Stimulated activated CD8-positive, alpha-beta memory T cell treated with anti-CD3 and anti-CD28 coated beads, Interleukin-4, amount 100 ng/mL, for 48 hours (primary cell): ENCODE measurements at regions not wholly inside any gene's neighbourhood (a gene's known extent, or its start where the extent isn't known, plus 50 kb on each side); places are given as distances from the start of the nearest gene placed in this dataset.
"Not testable (repeated sequence)": the region's sequence is repeated elsewhere in the genome, so short reads cannot be mapped to it uniquely, and the experiment has no call there.

Experiments
- DNase-seq: peaks from one replicate; pipeline ENCODE4 v3.0.0-alpha.2; 2020

DNA sequence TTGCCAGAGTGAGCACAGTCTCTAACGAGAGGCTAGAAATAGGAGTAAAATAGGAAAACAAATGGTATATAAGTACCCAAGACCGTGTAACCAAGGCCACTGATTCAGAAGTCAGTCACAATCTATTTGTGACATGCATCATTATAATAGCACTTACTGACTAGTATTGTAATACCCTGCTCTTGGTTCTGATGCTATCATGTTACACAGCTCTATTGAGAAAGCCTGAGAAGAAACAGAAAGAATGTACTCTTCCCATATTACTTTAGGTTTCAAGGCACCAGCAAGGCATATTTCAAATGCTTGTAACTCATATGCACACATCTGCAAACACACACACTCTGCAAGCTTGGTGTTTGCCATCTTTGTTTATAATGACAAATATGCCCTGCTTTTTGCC, 746.4 kb downstream of the SLC4A3 start:
- DNase-seq: no peak

- no peak for DNase-seq
These were observed 746.9 kb downstream of the SLC4A3 start for GRCh38 chr2:220374282-220374681.

DNA sequence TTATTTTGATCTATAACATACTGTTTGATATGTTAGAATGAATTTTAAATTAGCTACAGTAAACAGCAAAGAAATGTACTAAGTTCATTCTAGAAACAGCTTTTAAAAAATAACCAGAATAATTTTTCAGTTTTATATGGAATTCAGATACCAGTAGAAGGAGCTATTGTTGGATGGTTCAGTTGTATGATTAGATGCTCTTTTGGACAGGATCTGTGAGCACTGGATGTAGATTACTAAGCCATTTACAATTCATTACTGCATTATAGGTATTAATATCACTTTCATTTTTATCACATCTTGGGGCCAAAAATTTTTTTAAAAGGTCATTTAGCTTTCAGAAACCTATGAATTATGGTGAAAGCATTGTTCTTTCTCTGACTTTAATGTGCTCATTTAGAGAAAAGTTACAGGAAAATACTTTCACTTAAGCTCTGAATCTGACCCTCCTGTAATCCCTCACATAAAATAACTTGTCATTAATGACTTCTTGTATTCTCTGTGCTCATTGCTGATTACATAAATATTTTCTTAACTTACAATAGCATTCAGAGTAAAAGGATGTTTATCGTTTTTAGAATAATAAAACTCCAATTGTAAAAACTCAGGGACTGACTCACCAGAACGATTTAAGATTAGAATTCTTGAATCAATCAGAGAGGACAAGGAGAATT, 750.2 kb downstream of the SLC4A3 start:
- DNase-seq: no peak

DNA sequence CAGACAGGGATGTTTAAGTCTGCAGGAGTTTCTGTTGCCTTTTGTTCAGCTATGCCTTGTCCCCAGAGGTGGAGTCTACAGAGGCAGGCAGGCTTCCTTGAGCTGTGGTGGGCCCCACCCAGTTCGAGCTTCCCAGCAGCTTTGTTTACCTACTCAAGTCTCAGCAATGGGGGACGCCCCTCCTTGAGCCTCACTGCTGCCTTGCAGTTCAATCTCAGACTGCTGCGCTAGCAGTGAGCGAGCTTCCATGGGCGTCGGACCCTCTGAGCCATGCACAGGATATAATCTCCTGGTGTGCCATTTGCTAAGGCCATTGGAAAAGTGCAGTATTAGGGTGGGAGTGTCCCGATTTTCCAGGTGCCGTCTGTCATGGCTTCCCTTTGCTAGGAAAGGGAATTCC, 760.3 kb downstream of the SLC4A3 start:
- not testable (repeated sequence) for DNase-seq

GRCh38 chr2:220393711-220394110, 766.3 kb downstream of the SLC4A3 start:
- DNase-seq: no peak

DNA sequence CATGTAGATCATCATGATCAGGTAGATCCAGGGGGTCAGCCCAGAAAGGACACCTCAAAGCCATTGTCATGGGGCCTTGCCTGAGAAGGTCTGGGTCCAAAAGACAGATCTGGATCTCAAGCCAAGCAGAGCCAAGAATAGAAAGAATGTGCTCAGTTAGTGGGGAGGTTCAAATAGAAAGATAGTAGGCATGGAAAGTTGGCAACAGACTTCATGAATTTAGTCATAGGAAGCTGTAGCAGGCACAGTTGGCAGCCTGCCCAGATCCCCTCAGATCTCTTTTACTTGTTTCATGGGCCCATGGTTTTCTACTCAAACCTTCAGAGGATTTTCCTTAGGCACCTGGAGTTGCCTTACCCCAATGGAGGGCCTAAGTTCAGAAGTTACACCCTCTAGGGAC, 767.0 kb downstream of the SLC4A3 start:
- DNase-seq: no peak

DNA sequence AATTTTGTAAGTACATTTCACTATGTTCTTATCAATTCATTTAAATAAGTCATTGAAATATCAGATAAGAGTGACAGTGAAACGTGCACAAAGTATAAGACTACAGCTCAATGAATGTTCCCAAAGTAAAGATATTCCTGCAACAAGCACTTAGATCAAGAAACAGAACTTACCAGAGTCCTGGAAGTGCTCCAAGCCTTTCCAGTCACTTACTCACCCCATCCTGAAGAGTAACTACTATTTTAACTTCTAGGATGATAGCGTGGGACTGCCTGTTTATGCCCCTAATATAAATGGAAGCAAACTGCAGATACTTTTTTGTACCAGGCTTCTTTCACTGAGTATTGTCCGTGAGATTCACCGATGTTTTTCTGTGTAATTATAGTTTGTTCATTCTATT, 768.9 kb downstream of the SLC4A3 start:
- DNase-seq: no peak

GRCh38 chr2:220410296-220410695, 782.9 kb downstream of the SLC4A3 start:
- DNase-seq: no peak

- DNase-seq: no peak
These were observed 790.1 kb downstream of the SLC4A3 start for GRCh38 chr2:220417503-220417902.

GRCh38 chr2:220419647-220420046, 792.2 kb downstream of the SLC4A3 start:
- no peak for DNase-seq

GRCh38 chr2:220420820-220421219, 793.4 kb downstream of the SLC4A3 start:
- DNase-seq: no peak

DNA sequence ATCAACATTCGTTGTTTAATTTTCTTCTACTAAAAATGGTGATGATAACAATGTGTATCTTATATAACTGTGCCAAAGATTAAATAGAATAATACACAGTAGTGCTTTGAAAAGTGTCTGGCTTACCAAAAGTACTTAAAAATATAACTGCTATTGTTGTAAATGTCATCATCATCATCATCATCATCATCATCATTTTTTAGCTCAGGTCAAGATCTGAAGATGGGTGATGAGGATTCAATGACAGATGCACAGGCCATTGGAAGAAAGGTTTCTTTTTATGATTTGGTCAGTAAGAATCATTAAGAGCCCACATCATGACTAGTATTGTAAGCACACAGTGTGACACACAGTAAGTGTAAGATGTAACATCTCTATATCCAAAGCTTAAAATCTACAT, 795.2 kb downstream of the SLC4A3 start:
- DNase-seq: no peak

DNA sequence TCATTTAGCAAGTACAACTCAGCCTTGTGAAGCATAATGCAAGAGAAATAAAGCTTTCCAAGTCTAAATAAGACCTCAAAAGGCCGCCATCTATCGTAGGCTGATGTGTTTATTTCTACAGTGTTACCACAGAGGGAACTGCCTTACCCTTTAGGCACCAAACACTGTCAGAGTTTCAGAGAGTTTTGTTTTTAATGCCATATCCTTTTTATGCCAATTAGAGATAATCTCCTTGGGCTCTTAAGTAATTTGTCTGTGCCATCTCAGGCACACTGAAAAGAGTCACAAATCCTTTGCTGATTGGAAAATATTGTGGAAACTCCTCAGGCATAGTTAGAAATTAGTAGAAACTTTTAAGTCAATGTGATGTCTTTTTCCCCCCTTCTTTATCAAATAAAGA, 797.1 kb downstream of the SLC4A3 start:
- DNase-seq: no peak

DNA sequence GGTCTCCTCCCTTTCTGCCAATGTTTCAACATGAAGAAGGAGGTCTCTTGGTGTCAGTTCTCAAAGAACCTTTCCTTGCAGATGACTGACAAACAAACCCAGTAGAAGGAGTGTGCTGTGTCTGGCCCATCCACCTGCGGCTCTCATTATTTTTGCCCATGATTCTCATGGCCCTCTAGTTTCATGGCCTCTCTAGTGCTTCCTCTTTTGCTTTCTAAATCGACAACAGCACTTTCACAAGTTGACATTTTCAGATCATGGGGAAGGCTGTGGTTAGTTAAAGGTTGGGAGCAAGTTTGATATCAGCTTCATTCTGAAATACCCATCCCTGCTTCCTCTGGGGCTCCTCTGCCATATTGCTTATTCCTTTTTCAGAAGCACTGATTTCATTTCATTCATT, 805.2 kb downstream of the SLC4A3 start:
- no peak for DNase-seq

- DNase-seq: no peak
These were observed 805.7 kb downstream of the SLC4A3 start for GRCh38 chr2:220433131-220433530.

GRCh38 chr2:220434385-220434784, 807.0 kb downstream of the SLC4A3 start:
- DNase-seq: no peak

DNA sequence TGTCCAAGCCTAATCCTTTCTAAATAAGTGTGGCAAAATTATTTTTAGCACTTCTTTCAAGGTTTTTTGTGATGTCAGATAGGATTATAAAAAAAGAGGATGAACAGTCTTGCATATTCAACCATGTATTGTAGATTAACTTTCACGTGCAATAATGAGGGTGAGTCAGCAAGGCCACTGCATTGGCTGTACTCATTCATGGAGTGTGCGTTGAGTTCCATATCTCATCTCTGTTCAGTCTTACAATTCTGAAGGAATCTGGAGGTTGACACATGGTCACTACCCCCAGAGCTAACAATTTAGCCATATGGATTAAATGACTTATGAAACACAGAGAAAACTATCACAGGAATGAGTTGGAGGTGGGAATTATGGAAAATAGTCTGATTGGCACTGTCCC, 810.5 kb downstream of the SLC4A3 start:
- DNase-seq: no peak

DNA sequence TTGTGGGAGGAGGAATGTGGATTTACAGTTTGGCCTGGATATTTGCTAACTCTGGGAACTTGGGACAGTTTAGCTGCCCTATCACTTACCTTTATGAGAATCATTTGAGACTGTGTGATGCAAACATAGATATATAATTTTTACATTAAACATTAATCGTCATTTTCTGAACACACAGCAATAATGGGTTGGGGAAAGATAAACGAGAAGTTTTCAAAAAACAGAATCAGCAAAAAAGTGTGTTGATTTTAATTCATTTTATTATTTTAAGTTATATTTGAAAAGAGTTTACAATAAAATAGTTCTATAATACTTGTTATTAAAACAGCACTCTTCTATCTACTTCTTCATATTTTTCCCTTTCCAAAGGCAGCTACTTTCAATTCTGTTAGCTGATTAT, 813.3 kb downstream of the SLC4A3 start:
- no peak for DNase-seq

- DNase-seq: no peak
These were observed 814.0 kb downstream of the SLC4A3 start for GRCh38 chr2:220441404-220441803.

DNA sequence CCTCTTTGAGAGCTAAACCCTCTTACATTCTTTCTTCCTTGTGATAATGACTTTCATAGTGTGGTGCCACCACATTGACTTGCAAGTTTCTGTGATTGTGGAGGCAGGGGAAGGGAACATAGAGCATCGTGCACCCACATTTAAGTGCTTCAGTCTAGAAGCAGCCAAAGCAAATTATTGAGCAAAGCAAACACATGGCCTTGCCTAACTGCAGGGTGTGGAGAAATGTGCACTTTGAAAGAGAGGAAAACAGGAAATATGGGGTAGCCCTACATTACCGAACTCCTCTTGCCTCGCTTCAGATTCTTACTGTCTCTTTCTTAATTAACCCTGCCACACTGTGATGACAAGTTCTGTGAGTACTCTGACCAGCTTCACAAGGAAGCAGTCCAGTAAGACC, 814.6 kb downstream of the SLC4A3 start:
- DNase-seq: no peak

GRCh38 chr2:220445429-220446105, 818.1 kb downstream of the SLC4A3 start:
- no peak for DNase-seq

DNA sequence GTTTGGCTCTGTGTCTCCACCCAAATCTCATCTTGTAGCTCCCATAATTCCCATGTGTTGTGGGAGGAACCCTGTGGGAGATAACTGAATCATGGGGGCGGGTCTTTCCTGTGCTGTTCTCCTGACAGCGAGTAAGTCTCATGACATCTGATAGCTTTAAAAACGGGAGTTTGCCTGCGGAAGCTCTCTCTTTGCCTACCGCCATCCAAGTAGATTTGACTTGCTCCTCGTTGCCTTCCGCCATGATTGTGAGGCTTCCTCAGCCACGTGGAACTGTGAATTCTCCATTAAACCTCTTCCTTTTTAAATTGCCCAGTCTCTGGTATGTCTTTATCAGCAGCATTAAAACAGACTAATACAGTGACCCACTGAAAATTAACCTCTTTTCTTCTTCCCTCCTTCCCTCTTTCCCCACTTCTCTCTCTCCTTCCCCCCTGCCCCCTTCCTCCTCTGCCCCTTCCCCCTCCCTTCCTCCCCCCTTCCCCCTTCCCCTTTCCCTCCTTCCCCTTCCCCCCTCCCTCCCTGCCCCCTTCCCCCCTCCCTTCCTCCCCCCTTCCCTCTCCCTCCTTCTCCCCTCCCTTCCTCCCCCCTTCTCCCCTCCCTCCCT, 818.8 kb downstream of the SLC4A3 start:
- DNase-seq: no peak

DNA sequence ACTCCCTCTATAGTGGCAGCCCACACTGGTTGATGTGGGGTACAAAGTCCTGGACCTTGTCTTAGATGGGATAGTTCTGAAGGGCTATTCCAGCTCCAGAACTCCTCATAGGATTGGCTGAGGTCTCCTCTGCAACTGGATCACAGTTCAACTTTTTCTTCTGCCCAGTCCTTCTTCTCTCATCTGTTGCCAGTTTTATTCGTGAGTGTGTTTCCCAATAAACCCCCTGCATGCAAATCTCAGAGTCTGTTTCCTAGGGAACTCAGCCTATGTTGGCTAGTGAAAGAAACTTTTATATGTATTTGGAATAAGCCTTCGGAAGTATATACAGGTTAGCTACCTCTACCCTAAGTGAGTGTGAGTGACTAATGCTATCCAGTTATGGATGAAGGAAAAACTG, 823.4 kb downstream of the SLC4A3 start:
- DNase-seq: no peak

GRCh38 chr2:220451438-220451837, 824.0 kb downstream of the SLC4A3 start:
- no peak for DNase-seq

DNA sequence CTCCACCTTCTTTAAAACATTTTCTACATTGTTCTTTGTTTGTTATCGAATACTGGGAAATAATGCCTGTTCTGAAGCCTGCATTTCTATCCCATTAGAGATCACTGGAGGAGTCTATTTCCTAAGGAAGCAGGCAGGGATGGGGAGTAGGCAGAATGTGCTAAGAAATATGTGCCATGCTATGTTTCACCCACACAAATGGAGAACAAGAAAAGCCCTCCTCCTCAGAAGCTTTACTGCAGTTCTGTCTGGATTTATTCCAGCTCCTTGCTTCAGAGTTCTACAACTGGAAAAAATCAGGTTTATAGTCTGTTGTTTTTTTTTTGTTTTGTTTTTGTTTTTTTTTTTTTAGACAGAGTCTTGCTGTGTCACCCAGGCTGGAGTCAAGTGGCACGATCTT, 825.1 kb downstream of the SLC4A3 start:
- no peak for DNase-seq
